Fibroblast of skin of left quadriceps (primary cell): ENCODE measurements at regions not wholly inside any gene's neighbourhood (a gene's known extent, or its start where the extent isn't known, plus 50 kb on each side); places are given as distances from the start of the nearest gene placed in this dataset.
"Not testable (repeated sequence)": the region's sequence is repeated elsewhere in the genome, so short reads cannot be mapped to it uniquely, and the experiment has no call there.

ENCODE experiments used
- DNase-seq, 2 experiments: peaks; one replicate each; pipeline ENCODE4 v3.0.0-alpha.2; 2013; ENCODE audit warnings: low read depth in 2 of 2

GRCh38 chr2:199216253-199216652 is 241.5 kb downstream of the SATB2 start:
- DNase-seq: no peak

DNA sequence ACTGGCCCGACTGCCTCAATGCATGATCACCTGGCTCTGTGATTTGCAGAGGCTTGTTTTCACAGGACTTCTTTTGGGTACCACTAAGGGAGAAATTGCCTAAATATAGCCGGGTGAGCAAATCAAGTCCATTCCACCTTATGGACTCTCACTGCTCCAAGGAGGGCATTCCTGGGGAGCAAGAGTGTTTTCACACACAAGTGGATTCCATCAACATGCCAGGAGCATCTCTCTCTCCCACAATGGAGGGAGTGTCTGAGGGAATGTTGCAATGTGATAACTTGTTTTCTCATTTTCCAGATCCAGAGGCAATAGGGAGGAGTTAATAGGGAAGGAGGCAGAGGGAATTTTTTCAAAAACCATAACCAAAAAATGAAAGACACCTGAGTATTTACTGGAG is 250.7 kb downstream of the SATB2 start:
- DNase-seq: no peak

DNA sequence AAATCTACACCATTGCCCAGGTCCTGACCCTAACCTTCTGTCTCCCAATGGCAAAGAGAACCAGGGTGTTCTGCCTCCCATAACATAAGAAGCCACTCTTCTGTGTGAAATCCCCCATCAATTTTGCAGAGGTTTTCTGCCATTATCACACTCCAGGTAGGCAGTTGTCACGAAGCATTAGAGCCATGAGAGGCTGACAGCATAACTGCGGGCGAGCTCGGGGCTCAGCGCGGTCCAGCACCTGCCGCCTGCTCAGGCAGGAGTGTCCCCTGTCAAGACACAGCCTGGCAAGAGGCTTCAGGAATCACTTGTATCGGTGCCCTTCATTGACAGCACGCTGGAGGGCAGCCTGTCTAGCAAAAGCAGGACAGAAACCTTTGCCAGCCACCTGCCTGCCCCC is 251.2 kb downstream of the SATB2 start:
- DNase-seq: no peak

GRCh38 chr2:199202964-199203363 is 254.8 kb downstream of the SATB2 start:
- DNase-seq: no peak

- DNase-seq: no peak
Observed at GRCh38 chr2:199201539-199201938, 256.2 kb downstream of the SATB2 start.

- DNase-seq: no peak
Observed at GRCh38 chr2:199199797-199200196, 257.9 kb downstream of the SATB2 start.

- no peak for DNase-seq
Observed at GRCh38 chr2:199197448-199197847, 260.3 kb downstream of the SATB2 start.

GRCh38 chr2:199196686-199197085 is 261.1 kb downstream of the SATB2 start:
- DNase-seq: no peak

DNA sequence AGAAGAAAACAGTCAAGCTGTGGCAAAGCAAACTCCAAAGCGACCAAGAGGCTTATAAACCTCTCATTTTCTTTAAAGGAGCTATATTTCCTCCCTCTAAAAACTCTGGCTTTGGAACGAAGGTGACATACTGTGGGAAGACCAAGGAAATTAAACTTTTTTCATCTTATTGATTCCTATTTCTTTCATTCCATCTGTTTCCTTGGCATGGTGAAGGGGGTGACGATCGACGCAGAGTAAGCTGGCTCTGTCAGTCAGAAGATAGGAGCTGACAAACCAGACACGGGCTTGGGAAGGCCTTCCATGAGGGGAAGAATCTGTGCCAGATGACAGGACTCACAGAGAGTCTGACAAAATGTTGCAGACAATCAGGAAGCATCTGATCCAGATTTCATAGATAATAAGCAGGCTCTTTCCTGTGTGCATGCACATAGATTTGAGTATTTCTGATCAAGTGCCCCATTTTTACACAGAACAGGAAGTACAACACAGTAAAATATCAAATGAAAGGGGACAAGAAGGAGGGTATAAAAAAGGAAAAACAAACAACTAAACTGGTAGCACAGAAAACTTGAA is 261.7 kb downstream of the SATB2 start:
- DNase-seq: no peak

- no peak for DNase-seq
Observed at GRCh38 chr2:199191461-199191860, 266.3 kb downstream of the SATB2 start.

DNA sequence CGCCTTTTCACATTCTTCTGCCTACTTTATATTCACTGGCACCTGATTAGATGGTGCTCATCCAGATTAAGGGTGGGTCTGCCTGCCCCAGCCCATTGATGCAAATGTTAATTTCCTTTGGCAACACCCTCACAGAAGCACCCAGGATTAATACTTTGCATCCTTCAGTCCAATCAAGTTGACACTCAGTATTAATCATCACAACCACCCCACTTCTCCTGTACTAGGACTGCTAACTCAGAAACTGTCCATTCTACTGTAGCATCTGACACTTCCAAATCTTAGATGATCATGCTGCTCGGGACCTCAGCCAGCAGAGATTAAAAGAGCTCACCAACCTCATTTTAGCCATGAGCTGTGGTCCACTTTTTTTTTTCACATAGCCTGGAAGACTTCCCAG is 268.5 kb downstream of the SATB2 start:
- no peak for DNase-seq

GRCh38 chr2:199186301-199186751 is 271.4 kb downstream of the SATB2 start:
- no peak for DNase-seq

GRCh38 chr2:199185174-199185573 is 272.6 kb downstream of the SATB2 start:
- not testable (repeated sequence) for DNase-seq

- no peak for DNase-seq
Observed at GRCh38 chr2:199163613-199164458, 293.9 kb downstream of the SATB2 start.

GRCh38 chr2:199160677-199161465 is 296.9 kb downstream of the SATB2 start:
- DNase-seq: peak; percentile 38 to 41

DNA sequence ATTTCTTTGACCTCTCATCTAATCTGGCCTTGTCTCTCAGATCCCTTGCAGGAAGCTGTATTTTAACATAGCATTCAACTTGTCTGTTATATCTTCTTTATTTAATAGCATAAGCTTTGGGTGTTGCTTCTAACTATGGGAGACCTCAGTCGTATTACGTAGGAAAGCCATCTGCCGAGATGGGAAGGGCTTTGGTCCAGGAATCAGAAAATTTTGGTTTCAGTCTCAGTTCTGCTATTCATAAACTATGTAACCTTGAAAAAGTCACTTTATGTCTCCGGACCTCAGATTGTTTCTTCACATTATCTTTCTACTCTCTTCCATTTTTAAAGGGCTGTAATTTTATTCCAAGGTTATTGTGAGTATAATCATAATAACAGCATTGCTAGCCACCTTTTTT is 297.7 kb downstream of the SATB2 start:
- no peak for DNase-seq

DNA sequence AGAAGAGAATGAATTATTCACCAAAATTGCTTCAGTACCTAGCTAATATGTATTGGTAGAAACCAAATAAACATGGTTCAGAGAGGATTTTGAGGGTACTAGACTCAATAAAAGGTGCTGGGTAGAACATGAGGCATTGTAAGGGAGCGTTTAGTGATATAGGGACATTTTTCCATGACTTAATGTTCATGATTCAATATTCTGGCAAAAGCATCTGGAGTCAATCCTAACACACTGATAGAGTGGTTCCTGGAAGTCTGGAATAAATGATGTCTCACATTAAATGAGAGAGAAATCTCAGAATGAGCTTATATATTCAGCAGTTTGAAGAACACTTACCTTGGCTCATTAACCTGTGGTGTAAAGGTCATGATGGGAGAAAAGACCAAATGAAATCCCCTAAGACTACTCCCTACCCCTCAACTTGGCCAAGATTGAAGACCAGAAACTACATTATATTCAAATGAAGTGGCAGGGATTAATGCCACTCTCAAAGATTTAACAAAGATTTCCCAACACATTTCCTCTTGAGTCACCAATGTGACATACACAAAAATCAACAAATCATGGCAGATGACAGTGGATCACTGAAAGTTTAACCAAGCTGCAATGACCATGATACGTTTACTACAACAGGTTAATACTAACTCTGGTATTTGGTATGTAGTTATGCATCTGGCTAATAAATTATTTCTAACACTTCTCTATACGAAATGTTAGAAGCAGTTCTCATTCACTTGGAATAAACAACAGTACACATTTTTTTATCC is 309.5 kb downstream of the SATB2 start:
- DNase-seq: no peak

DNA sequence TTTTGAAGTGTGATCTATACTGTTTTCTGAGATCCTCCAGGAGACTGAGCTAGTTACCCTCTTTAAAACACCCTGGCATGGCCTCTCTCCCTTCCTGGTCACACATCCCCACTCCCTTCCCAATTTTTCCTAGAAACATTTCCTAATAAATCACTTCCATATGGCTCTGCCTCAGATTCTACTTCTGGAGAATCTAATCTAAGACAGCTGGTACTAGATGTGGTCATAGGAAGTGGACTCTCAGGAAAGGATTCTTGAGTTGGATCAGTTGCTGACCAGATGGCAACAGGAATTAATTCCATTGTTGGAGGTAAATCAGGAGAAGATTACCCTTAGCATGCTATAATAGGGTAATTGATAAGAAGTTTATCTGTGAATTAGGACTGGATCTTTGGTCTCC is 310.5 kb downstream of the SATB2 start:
- DNase-seq: peak; percentile 39 to 40

DNA sequence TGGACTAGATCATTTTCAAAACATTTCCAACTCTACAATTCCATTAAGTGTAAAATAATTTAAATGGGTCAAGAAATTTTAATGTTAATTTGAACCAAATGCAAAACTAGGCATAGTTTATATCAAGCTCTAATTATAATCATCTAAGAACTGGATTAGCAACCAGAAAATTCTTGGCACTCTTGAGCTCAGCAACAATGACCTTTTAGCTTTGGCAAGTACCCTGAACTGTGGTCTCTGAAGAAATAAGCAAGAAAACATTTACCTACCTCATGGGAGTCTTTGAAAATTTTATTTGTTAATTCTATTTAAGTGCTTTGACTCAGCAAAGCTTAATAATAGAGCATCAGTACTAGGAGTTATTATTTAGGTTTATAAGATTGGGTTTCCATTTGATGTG is 313.2 kb downstream of the SATB2 start:
- DNase-seq: no peak

GRCh38 chr2:199144036-199144435 is 313.7 kb downstream of the SATB2 start:
- no peak for DNase-seq

DNA sequence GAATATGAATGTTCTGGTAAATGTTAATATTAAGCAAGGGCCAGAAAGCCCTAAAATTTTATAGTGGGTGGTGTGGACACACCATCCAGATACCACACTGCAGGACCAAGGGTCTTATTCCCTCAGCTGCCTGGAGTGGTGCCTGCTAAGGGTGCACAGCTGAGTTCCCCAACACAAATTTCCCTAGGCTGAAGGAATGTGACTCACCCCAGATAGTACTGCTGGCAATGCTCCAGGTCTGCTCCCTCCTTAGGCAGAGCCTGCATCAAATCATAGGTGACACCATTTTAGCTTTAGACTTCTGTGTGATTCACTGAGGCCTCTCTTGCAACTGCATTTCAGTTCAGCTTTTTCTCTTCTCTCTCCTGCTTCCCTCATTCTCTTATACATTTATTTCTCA is 321.1 kb downstream of the SATB2 start:
- peak; percentile 63 to 67 for DNase-seq

DNA sequence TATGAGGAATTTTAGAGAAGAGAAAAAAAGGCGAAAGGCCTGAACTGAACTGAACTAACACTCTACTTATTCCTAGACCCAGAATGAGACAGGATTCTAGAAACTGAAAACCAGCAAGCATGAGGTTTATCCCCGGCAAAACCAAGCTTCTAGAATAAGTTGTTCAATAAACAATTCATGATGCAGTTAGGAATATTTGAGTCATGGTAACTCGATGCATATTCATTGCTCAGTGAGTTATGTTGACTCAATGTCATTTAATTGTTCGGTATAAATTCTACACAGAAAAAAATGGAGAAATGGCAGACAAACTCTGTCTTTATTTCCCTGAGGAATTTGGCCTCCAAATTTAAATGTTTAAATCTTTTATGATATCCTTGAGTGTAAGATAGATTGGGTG is 321.5 kb downstream of the SATB2 start:
- DNase-seq: no peak
